Chondrocyte (in vitro differentiated cells): ENCODE measurements at regions not wholly inside any gene's neighbourhood (a gene's known extent, or its start where the extent isn't known, plus 50 kb on each side); places are given as distances from the start of the nearest gene placed in this dataset.
A peak's percentile ranks its signal among the peaks of the same experiment; 100 is the strongest.

Source experiments
- DNase-seq: peaks from one replicate; pipeline ENCODE4 v3.0.0; 2021; ENCODE audit warnings: mixed read lengths, low spot score
- H3K27ac Mint-ChIP-seq: one replicate; pipeline ENCODE4 v1.8.0; 2021; ENCODE audit warnings: mild to moderate bottlenecking, moderate library complexity, mixed read lengths; ENCODE audit not compliant: unreplicated experiment
- H3K27me3 Mint-ChIP-seq: 2 replicates; pipeline ENCODE4 v1.8.0; 2021; ENCODE audit warnings: low read depth, mixed read lengths
- H3K36me3 Mint-ChIP-seq: 2 replicates; pipeline ENCODE4 v1.8.0; 2021; ENCODE audit warnings: low read depth, mixed read lengths
- H3K4me1 Mint-ChIP-seq: 2 replicates; pipeline ENCODE4 v1.8.0; 2021; ENCODE audit warnings: low read depth, mild to moderate bottlenecking, mixed read lengths
- H3K4me3 Mint-ChIP-seq: one replicate; pipeline ENCODE4 v1.8.0; 2021; ENCODE audit warnings: mild to moderate bottlenecking, moderate library complexity, mixed read lengths; ENCODE audit not compliant: unreplicated experiment
- H3K9me3 Mint-ChIP-seq: 2 replicates; pipeline ENCODE4 v1.8.0; 2021; ENCODE audit warnings: low read depth, mixed read lengths
- CTCF ChIP-seq: fragments of 200-600 bp; sonication (generic); IDR thresholded peaks from 2 replicates; pipeline ENCODE4 v1.5.0; 2021; ENCODE audit warnings: antibody characterized with exemption, mild to moderate bottlenecking, moderate library complexity

- Mint-ChIP-seq H3K27ac (no peak overlapping the region), H3K27me3 (peaks cover 4% of the 10 kb centered on the region), H3K36me3 (no peaks in the 10 kb centered on the region)
Measured at GRCh38 chr10:81386817-81387216, 488.2 kb upstream of the NRG3 start.

GRCh38 chr10:81403451-81403850, 471.5 kb upstream of the NRG3 start:
- Mint-ChIP-seq H3K4me3 (no peak overlapping the region), H3K36me3 (no peaks in the 10 kb centered on the region), H3K27ac (no peak overlapping the region), H3K27me3 (no peaks in the 10 kb centered on the region), H3K9me3 (no peaks in the 10 kb centered on the region), H3K4me1 (no peaks in the 10 kb centered on the region)
- no peak for DNase-seq
- no peak for TF ChIP-seq CTCF

More at GRCh38 chr10:81386817-81387216, 488.2 kb upstream of the NRG3 start:
- H3K4me3 Mint-ChIP-seq: no peak overlapping the region
- peaks cover 9% of the 10 kb centered on the region for H3K9me3 Mint-ChIP-seq
- no peaks in the 10 kb centered on the region for H3K4me1 Mint-ChIP-seq
- no peak for DNase-seq
- TF ChIP-seq CTCF: no peak

GRCh38 chr10:81405399-81405798, 469.6 kb upstream of the NRG3 start:
- Mint-ChIP-seq H3K36me3 (no peaks in the 10 kb centered on the region), H3K4me3 (no peak overlapping the region), H3K9me3 (no peaks in the 10 kb centered on the region), H3K27ac (no peak overlapping the region), H3K27me3 (no peaks in the 10 kb centered on the region), H3K4me1 (no peaks in the 10 kb centered on the region)
- DNase-seq: no peak
- no peak for TF ChIP-seq CTCF

GRCh38 chr10:81414038-81414437, 461.0 kb upstream of the NRG3 start:
- H3K27ac Mint-ChIP-seq: no peak overlapping the region
- peaks cover 4% of the 10 kb centered on the region for H3K9me3 Mint-ChIP-seq
- TF ChIP-seq CTCF: peak; percentile 59
- DNase-seq: no peak
- H3K4me3 Mint-ChIP-seq: no peak overlapping the region
- no peaks in the 10 kb centered on the region for H3K4me1 Mint-ChIP-seq
- H3K27me3 Mint-ChIP-seq: peaks cover 6% of the 10 kb centered on the region
- no peaks in the 10 kb centered on the region for H3K36me3 Mint-ChIP-seq

GRCh38 chr10:81426722-81427121, 448.3 kb upstream of the NRG3 start:
- H3K4me3 Mint-ChIP-seq: no peak overlapping the region
- H3K27me3 Mint-ChIP-seq: peaks cover 12% of the 10 kb centered on the region
- H3K36me3 Mint-ChIP-seq: no peaks in the 10 kb centered on the region
- H3K9me3 Mint-ChIP-seq: peaks cover 3% of the 10 kb centered on the region
- no peak for TF ChIP-seq CTCF
- no peak overlapping the region for H3K27ac Mint-ChIP-seq
- no peaks in the 10 kb centered on the region for H3K4me1 Mint-ChIP-seq
- DNase-seq: no peak
